GM21528 (cell line): ENCODE measurements at regions not wholly inside any gene's neighbourhood (a gene's known extent, or its start where the extent isn't known, plus 50 kb on each side); places are given as distances from the start of the nearest gene placed in this dataset.

Experiments
- ATAC-seq: cut with Tn5 transposase; IDR thresholded peaks from one replicate; pipeline ENCODE4 v1.9.1; 2021; ENCODE audit warnings: mild to moderate bottlenecking, moderate library complexity; ENCODE audit not compliant: unreplicated experiment, low FRiP score

- no peak for ATAC-seq
Observed at GRCh38 chr1:234941321-234942011, 187.2 kb downstream of the TOMM20 start.

- no peak for ATAC-seq
Observed at GRCh38 chr1:234940841-234941240, 187.8 kb downstream of the TOMM20 start.

- ATAC-seq, result no peak
Observed at GRCh38 chr1:234938924-234939323, 189.7 kb downstream of the TOMM20 start.

- no peak for ATAC-seq
Observed at GRCh38 chr1:234938135-234938534, 190.5 kb downstream of the TOMM20 start.

GRCh38 chr1:234936612-234937389, 191.8 kb downstream of the TOMM20 start:
- ATAC-seq, result no peak

- ATAC-seq, result no peak
Observed at GRCh38 chr1:234934611-234935033, 194.0 kb downstream of the TOMM20 start.

- peak; percentile 88 for ATAC-seq
Observed at GRCh38 chr1:234933475-234933874, 195.2 kb downstream of the TOMM20 start.

- peak; percentile 27 for ATAC-seq
Observed at GRCh38 chr1:234932511-234933430, 195.9 kb downstream of the TOMM20 start.

GRCh38 chr1:234932106-234932505, 196.5 kb downstream of the TOMM20 start:
- no peak for ATAC-seq

- ATAC-seq, result no peak
Observed at GRCh38 chr1:234931404-234931973, 197.1 kb downstream of the TOMM20 start.

GRCh38 chr1:234929369-234929768, 199.3 kb downstream of the TOMM20 start:
- ATAC-seq, result no peak

GRCh38 chr1:234928642-234929041, 200.0 kb downstream of the TOMM20 start:
- ATAC-seq, result no peak

- ATAC-seq, result no peak
Observed at GRCh38 chr1:234927971-234928640, 200.5 kb downstream of the TOMM20 start.

GRCh38 chr1:234927312-234927970, 201.2 kb downstream of the TOMM20 start:
- peak; percentile 7 for ATAC-seq

GRCh38 chr1:234926559-234927311, 201.9 kb downstream of the TOMM20 start:
- peak; percentile 86 for ATAC-seq

- no peak for ATAC-seq
Observed at GRCh38 chr1:234926264-234926558, 202.4 kb downstream of the TOMM20 start.

- no peak for ATAC-seq
Observed at GRCh38 chr1:234925440-234926263, 203.0 kb downstream of the TOMM20 start.
